GM12878 (cell line): ENCODE measurements at regions not wholly inside any gene's neighbourhood (a gene's known extent, or its start where the extent isn't known, plus 50 kb on each side); places are given as distances from the start of the nearest gene placed in this dataset.

ENCODE experiments used
- ATAC-seq: fragments of 200-7000 bp; cut with Tn5 transposase; 3 replicates; pipeline ENCODE4 v1.9.1; 2020; ENCODE audit warnings: mild to moderate bottlenecking, moderate library complexity
- BruUV-seq: library from RNA; stranded (reverse); fragments of 400-500 nt; replicated peaks from 2 replicates; lab custom pipeline; 2021; lab: Mats Ljungman, UMichigan
- CTCF ChIA-PET: fragments of 300-600 bp; sonication (Branson Sonifier 250); formaldehyde crosslinking; extraction: SDS; loops from one replicate; lab custom pipeline; 2021; ENCODE audit warnings: inconsistent platforms; lab: Yijun Ruan, JAX
- POLR2A ChIA-PET: fragments of 350-600 bp; formaldehyde crosslinking; extraction: SDS; loops from one replicate; lab custom pipeline; 2021; ENCODE audit warnings: inconsistent platforms; lab: Charles Lee
- RAD21 ChIA-PET: fragments of 300-600 bp; sonication (Branson Sonifier 250); formaldehyde crosslinking; loops from one replicate; lab custom pipeline; 2023; ENCODE audit warnings: antibody characterized with exemption; ENCODE audit not compliant: unreplicated experiment; lab: Charles Lee
- SMC1A ChIA-PET: fragments of 300-600 bp; sonication (Branson Sonifier 250); formaldehyde crosslinking; loops from one replicate; lab custom pipeline; 2023; ENCODE audit not compliant: unreplicated experiment, uncharacterized antibody; lab: Charles Lee
- DNase-seq: peaks from one replicate; pipeline ENCODE4 v3.0.0-alpha.2; 2011; ENCODE audit warnings: low read depth, low spot score
- FAIRE-seq: peaks from 3 replicates; lab custom pipeline; 2011; peaks lifted over from hg19 to GRCh38; lab: Jason Lieb, UNC
- H2AFZ ChIP-seq: 2 replicates; pipeline ENCODE4 v1.6.0; 2011; ENCODE audit warnings: low read depth, low read length, control low read depth; ENCODE audit not compliant: control insufficient read depth
- H3K27ac ChIP-seq: 2 replicates; pipeline ENCODE4 v1.5.1; 2011; ENCODE audit warnings: control low read depth; ENCODE audit not compliant: control insufficient read depth, insufficient read depth
- H3K27me3 ChIP-seq, 2 experiments: replicated peaks in 1 of 2; 2 replicates each; pipeline versions ENCODE4 v1.6.0 to v1.6.1; 2011; ENCODE audit warnings: low read length in 1 of 2; ENCODE audit not compliant: control insufficient read depth in 2 of 2, insufficient read depth in 2 of 2
- H3K36me3 ChIP-seq, 2 experiments: 2 replicates each; pipeline ENCODE4 v1.5.1; 2011; ENCODE audit warnings: low read length in 1 of 2; ENCODE audit not compliant: control insufficient read depth in 2 of 2, insufficient read depth in 2 of 2
- H3K4me1 ChIP-seq: 2 replicates; pipeline ENCODE4 v1.6.1; 2011; ENCODE audit warnings: mild to moderate bottlenecking, low read length, moderate library complexity, mixed read lengths; ENCODE audit not compliant: control insufficient read depth, insufficient read depth
- H3K4me2 ChIP-seq: 2 replicates; pipeline ENCODE4 v1.6.0; 2011; ENCODE audit warnings: control low read depth; ENCODE audit not compliant: control insufficient read depth, insufficient read depth
- H3K4me3 ChIP-seq: fragments of 200-600 bp; sonication (generic); 2 replicates; pipeline ENCODE4 v1.5.1; 2016
- H3K79me2 ChIP-seq: 2 replicates; pipeline ENCODE4 v1.6.0; 2011; ENCODE audit warnings: low read length; ENCODE audit not compliant: control insufficient read depth, insufficient read depth
- H3K9ac ChIP-seq: 2 replicates; pipeline ENCODE4 v1.8.0; 2011; ENCODE audit warnings: low read length, control low read depth, mixed read lengths; ENCODE audit not compliant: control insufficient read depth, insufficient read depth
- H3K9me3 ChIP-seq: replicated peaks from 3 replicates; pipeline ENCODE4 v1.5.1; 2011; ENCODE audit warnings: mild to moderate bottlenecking, low read length; ENCODE audit not compliant: control insufficient read depth, insufficient read depth
- H4K20me1 ChIP-seq: 2 replicates; pipeline ENCODE4 v1.6.0; 2011; ENCODE audit not compliant: control insufficient read depth, insufficient read depth
- CBFB ChIP-seq: IDR thresholded peaks from 2 replicates; pipeline ENCODE4 v1.6.1; 2016; ENCODE audit warnings: antibody characterized with exemption, low read depth
- CHD2 ChIP-seq: IDR thresholded peaks from 2 replicates; pipeline ENCODE4 v1.6.1; 2011; ENCODE audit warnings: low read depth, low read length, improper control_type of control experiment, borderline replicate concordance
- CREM ChIP-seq: IDR thresholded peaks from 2 replicates; pipeline ENCODE4 v1.6.1; 2014; ENCODE audit warnings: antibody characterized with exemption, low read depth
- MTA3 ChIP-seq: IDR thresholded peaks from 2 replicates; pipeline ENCODE4 v1.6.1; 2012; ENCODE audit warnings: low read length, inconsistent platforms, borderline replicate concordance
- SMAD1 ChIP-seq: fragments of 450-650 bp; IDR thresholded peaks from 2 replicates; pipeline ENCODE4 v1.6.1; 2018; ENCODE audit warnings: mild to moderate bottlenecking, low read depth; ENCODE audit not compliant: partially characterized antibody
- SMARCA5 ChIP-seq: fragments of 450-650 bp; IDR thresholded peaks from 2 replicates; pipeline ENCODE4 v1.6.1; 2017; ENCODE audit warnings: mild to moderate bottlenecking
- YY1 ChIP-seq: IDR thresholded peaks from 2 replicates; pipeline ENCODE4 v1.6.1; 2011; ENCODE audit warnings: low read depth, mild to moderate bottlenecking, low read length
- WGBS: methylation state at CpG from one replicate; pipeline ENCODE4 v1.1.6; 2016; ENCODE audit warnings: low lambda C conversion rate; ENCODE audit not compliant: insufficient replicate concordance, insufficient coverage; ENCODE audit errors: missing lambda C conversion rate; 5-methylcytosine and 5-hydroxymethylcytosine counted together
- in situ Hi-C: fragments of 300-500 bp; cut with MboI; formaldehyde crosslinking; loops from 9 replicates; pipeline ENCODE4 v1.14.3; 2018; ENCODE audit warnings: mixed read lengths
- intact Hi-C: fragments of 100-400 bp; cut with micrococcal nuclease; formaldehyde crosslinking; loops from one replicate; pipeline ENCODE4 v1.14.2; 2022; ENCODE audit not compliant: unreplicated experiment
- TF ChIP-seq, protein P1 (sequence below): fragments of 450-650 bp; formaldehyde crosslinking; IDR thresholded peaks from 2 replicates; pipeline ENCODE4 v1.5.0; 2022; ENCODE audit warnings: mild to moderate bottlenecking, missing genetic modification characterization

DNA sequence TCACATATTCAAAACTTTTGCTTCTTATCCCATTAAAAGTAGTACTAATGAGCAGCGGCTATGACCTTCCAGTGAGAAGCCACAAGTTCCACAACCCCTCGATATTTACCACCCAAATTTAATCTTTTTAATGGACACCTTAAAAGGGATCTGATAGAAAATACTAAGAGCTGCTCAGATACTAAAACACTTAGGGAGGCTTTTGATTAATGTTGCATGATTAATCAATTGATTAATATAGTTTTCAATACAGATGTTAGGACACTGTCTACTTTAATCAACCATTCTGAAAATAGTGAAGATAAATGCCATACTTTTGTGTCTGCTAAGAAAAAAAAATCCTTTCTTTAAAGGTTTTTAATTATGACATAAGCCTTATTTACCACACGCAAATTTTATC is 1312.8 kb upstream of the ACVR2A start:
- ATAC-seq: no peak
- ChIA-PET POLR2A (no interaction called here), SMC1A (no interaction called here), RAD21 (no interaction called here), CTCF (no interaction called here)
- FAIRE-seq: no peak
- intact Hi-C loops: no loop called here
- H3K9me3 ChIP-seq: no peaks in the 10 kb centered on the region
- no peaks in the 10 kb centered on the region for H3K4me1 ChIP-seq
- no peak overlapping the region for H3K9ac ChIP-seq
- no peaks in the 10 kb centered on the region for H3K79me2 ChIP-seq
- H3K27ac ChIP-seq: no peak overlapping the region
- 13% methylated on average over 3 of the region's 3 CpGs for WGBS
- H4K20me1 ChIP-seq: no peaks in the 10 kb centered on the region
- no peak for DNase-seq
- no peaks in the 10 kb centered on the region for H3K27me3 ChIP-seq
- TF ChIP-seq CREM (no peak), YY1 (no peak), CBFB (no peak), CHD2 (no peak), SMAD1 (no peak), SMARCA5 (no peak), MTA3 (no peak)
- TF ChIP-seq, protein P1, sequence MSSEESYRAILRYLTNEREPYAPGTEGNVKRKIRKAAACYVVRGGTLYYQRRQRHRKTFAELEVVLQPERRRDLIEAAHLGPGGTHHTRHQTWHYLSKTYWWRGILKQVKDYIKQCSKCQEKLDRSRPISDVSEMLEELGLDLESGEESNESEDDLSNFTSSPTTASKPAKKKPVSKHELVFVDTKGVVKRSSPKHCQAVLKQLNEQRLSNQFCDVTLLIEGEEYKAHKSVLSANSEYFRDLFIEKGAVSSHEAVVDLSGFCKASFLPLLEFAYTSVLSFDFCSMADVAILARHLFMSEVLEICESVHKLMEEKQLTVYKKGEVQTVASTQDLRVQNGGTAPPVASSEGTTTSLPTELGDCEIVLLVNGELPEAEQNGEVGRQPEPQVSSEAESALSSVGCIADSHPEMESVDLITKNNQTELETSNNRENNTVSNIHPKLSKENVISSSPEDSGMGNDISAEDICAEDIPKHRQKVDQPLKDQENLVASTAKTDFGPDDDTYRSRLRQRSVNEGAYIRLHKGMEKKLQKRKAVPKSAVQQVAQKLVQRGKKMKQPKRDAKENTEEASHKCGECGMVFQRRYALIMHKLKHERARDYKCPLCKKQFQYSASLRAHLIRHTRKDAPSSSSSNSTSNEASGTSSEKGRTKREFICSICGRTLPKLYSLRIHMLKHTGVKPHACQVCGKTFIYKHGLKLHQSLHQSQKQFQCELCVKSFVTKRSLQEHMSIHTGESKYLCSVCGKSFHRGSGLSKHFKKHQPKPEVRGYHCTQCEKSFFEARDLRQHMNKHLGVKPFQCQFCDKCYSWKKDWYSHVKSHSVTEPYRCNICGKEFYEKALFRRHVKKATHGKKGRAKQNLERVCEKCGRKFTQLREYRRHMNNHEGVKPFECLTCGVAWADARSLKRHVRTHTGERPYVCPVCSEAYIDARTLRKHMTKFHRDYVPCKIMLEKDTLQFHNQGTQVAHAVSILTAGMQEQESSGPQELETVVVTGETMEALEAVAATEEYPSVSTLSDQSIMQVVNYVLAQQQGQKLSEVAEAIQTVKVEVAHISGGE: no peak
- H2AFZ ChIP-seq: no peak overlapping the region
- BruUV-seq: no TSS peak
- no peak overlapping the region for H3K4me3 ChIP-seq
- H3K36me3 ChIP-seq: no peaks in the 10 kb centered on the region
- in situ Hi-C loops: no loop called here
- H3K4me2 ChIP-seq: no peak overlapping the region
